Activated CD8-positive, alpha-beta T cell treated with anti-CD3 and anti-CD28 coated beads for 36 hours (primary cell): ENCODE measurements at regions not wholly inside any gene's neighbourhood (a gene's known extent, or its start where the extent isn't known, plus 50 kb on each side); places are given as distances from the start of the nearest gene placed in this dataset.

ENCODE experiments used
- ATAC-seq: fragments of 200-7000 bp; cut with Tn5 transposase; one replicate; pipeline ENCODE4 v1.10.0; 2021; ENCODE audit warnings: mild to moderate bottlenecking, moderate library complexity
- CTCF ChIA-PET: fragments of 350-600 bp; sonication (Branson Sonifier 250); formaldehyde crosslinking; loops from one replicate; lab custom pipeline; 2021; ENCODE audit warnings: antibody characterized with exemption; lab: Charles Lee
- POLR2A ChIA-PET: fragments of 350-600 bp; sonication (Branson Sonifier 250); formaldehyde crosslinking; loops from one replicate; lab custom pipeline; 2021; ENCODE audit warnings: antibody characterized with exemption; lab: Charles Lee
- DNase-seq: peaks from one replicate; pipeline ENCODE4 v3.0.0-alpha.2; 2020
- H3K27ac Mint-ChIP-seq: one replicate; pipeline ENCODE4 v1.8.0; 2021; ENCODE audit warnings: mild to moderate bottlenecking, mixed read lengths
- H3K27me3 Mint-ChIP-seq: one replicate; pipeline ENCODE4 v1.8.0; 2021; ENCODE audit warnings: mixed read lengths
- H3K36me3 Mint-ChIP-seq: one replicate; pipeline ENCODE4 v1.8.0; 2021; ENCODE audit warnings: low read depth, mixed read lengths
- H3K4me1 Mint-ChIP-seq: one replicate; pipeline ENCODE4 v1.8.0; 2021; ENCODE audit warnings: low read depth, mixed read lengths
- H3K4me3 Mint-ChIP-seq: one replicate; pipeline ENCODE4 v1.8.0; 2021; ENCODE audit warnings: mild to moderate bottlenecking, moderate library complexity, mixed read lengths
- H3K9me3 Mint-ChIP-seq: one replicate; pipeline ENCODE4 v1.8.0; 2021; ENCODE audit warnings: mixed read lengths
- CTCF ChIP-seq: fragments of 200-600 bp; IDR thresholded peaks from one replicate; pipeline ENCODE4 v1.8.0; 2022; ENCODE audit warnings: antibody characterized with exemption, mild to moderate bottlenecking
- intact Hi-C: fragments of 100-400 bp; cut with micrococcal nuclease; formaldehyde crosslinking; loops from one replicate; pipeline ENCODE4 v1.10.0; 2022

GRCh38 chr1:106984801-106985200, 71.7 kb upstream of the PRMT6 start:
- CTCF ChIA-PET, result no interaction called here
- Mint-ChIP-seq H3K27ac (no peak overlapping the region), H3K4me1 (no peaks in the 10 kb centered on the region), H3K36me3 (no peaks in the 10 kb centered on the region), H3K4me3 (no peak overlapping the region), H3K9me3 (no peaks in the 10 kb centered on the region), H3K27me3 (peaks cover 12% of the 10 kb centered on the region)
- POLR2A ChIA-PET, result no interaction called here
- intact Hi-C loops, result no loop called here
- DNase-seq (no peak), ATAC-seq (no peak)
- no peak for TF ChIP-seq CTCF

- intact Hi-C loops, result no loop called here
- no peak for DNase-seq
- Mint-ChIP-seq H3K36me3 (no peaks in the 10 kb centered on the region), H3K4me1 (no peaks in the 10 kb centered on the region), H3K9me3 (no peaks in the 10 kb centered on the region), H3K4me3 (no peak overlapping the region), H3K27ac (no peak overlapping the region), H3K27me3 (peaks cover 12% of the 10 kb centered on the region)
- TF ChIP-seq CTCF, result no peak
- ChIA-PET CTCF (no interaction called here), POLR2A (no interaction called here)
- ATAC-seq, result no peak
Observed at GRCh38 chr1:106986603-106987002, 69.9 kb upstream of the PRMT6 start.

GRCh38 chr1:106995970-106996369, 60.5 kb upstream of the PRMT6 start:
- peaks cover 4% of the 10 kb centered on the region for H3K27me3 Mint-ChIP-seq
- no peak overlapping the region for H3K4me3 Mint-ChIP-seq
- no peaks in the 10 kb centered on the region for H3K4me1 Mint-ChIP-seq
- TF ChIP-seq CTCF, result no peak
- H3K9me3 Mint-ChIP-seq, result peaks cover 6% of the 10 kb centered on the region
- no peaks in the 10 kb centered on the region for H3K36me3 Mint-ChIP-seq
- ChIA-PET CTCF (no interaction called here), POLR2A (no interaction called here)
- H3K27ac Mint-ChIP-seq, result no peak overlapping the region
- ATAC-seq (no peak), DNase-seq (peak; percentile 1)
- intact Hi-C loops, result no loop called here

- intact Hi-C loops, result no loop called here
Observed at GRCh38 chr1:106998431-106999002, 58.0 kb upstream of the PRMT6 start.

GRCh38 chr1:107000902-107001301, 55.6 kb upstream of the PRMT6 start:
- H3K9me3 Mint-ChIP-seq, result peaks cover 4% of the 10 kb centered on the region
- H3K4me1 Mint-ChIP-seq, result no peaks in the 10 kb centered on the region
- H3K27me3 Mint-ChIP-seq, result peaks cover 4% of the 10 kb centered on the region

More at GRCh38 chr1:106998431-106999002, 58.0 kb upstream of the PRMT6 start:
- Mint-ChIP-seq H3K27ac (no peak overlapping the region), H3K27me3 (peaks cover 4% of the 10 kb centered on the region), H3K9me3 (peaks cover 6% of the 10 kb centered on the region), H3K36me3 (no peaks in the 10 kb centered on the region), H3K4me3 (no peak overlapping the region), H3K4me1 (no peaks in the 10 kb centered on the region)
- CTCF ChIA-PET, result interaction anchor here (0.5 kb wide), 1 partner anchor 276 kb away, joined by 3 read pairs; no protein-coding TSS in a partner anchor
- POLR2A ChIA-PET, result no interaction called here
- DNase-seq, result no peak
- TF ChIP-seq CTCF, result no peak
- no peak for ATAC-seq

More at GRCh38 chr1:107000902-107001301, 55.6 kb upstream of the PRMT6 start:
- no peak overlapping the region for H3K27ac Mint-ChIP-seq
- intact Hi-C loops, result no loop called here
- H3K36me3 Mint-ChIP-seq, result no peaks in the 10 kb centered on the region
- CTCF ChIA-PET, result no interaction called here
- POLR2A ChIA-PET, result no interaction called here
- DNase-seq (no peak), ATAC-seq (no peak)
- no peak for TF ChIP-seq CTCF
- no peak overlapping the region for H3K4me3 Mint-ChIP-seq
